ENCODE measurements at regions not wholly inside any gene's neighbourhood (a gene's known extent, or its start where the extent isn't known, plus 50 kb on each side); places are given as distances from the start of the nearest gene placed in this dataset.
"Not testable (repeated sequence)": the region's sequence is repeated elsewhere in the genome, so short reads cannot be mapped to it uniquely, and the experiment has no call there.

DNA sequence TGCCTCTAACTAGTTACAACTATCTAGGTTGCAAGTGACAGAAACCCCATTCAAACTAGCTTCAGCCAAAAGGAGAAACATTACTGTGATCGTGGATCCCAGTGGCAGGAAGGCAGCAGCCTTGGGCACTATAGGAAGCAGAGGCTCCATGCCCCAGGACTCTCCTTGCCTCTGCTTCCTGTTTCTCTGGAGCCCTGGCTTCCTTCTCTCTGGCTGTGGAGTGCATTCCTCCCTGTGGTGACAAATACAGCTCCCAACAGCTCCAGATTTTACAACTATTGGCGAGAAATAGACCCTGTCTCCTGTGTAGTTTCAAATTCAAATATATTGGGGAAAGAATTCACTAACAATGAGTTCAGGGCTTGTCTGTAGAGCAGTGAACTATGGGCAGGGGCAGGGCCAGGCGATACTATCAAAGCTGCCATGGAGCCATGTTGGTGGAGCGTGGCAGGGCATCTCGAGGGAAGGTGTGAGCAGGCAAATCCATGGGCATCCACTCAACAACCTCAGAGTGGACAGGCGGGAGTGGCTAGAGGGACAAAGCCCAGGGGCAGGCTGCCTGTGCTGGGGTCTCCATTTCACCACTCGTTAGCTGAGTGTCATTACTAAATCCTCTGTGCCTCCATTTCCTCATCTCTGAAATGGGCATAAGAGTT is 189.5 kb downstream of the ERCC6L2 start:
- TF ChIP-seq CTCF (IDR thresholded peaks at IDR 0.05; ENCODE audit: low read depth, low read length), result no peak
- no peak overlapping the region for H3K4me3 ChIP-seq (ENCODE audit: low read depth, low read length)

DNA sequence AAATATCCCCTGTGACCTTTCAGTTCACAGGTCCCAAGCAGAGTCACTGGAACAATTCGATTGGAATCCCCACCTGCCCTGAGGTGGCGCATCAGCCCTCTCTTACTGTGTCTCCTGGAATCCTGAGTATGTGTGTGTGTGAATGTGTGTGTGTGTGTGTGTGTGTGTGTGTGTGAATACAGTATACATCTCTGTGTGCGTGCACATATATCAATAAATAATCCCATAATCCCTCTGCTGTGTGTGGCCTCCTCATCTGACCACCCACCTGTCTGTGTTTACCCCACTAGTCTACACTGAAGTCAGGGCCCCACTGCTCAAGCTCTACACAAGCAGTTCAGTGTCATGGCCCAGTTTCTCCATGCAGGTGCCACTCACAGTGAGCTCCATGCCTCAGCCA is 187.4 kb downstream of the ERCC6L2 start:
- TF ChIP-seq CTCF (IDR thresholded peaks at IDR 0.05; ENCODE audit: low read depth, low read length), result no peak
- H3K4me3 ChIP-seq (ENCODE audit: low read depth, low read length), result no peak overlapping the region

GRCh38 chr9:96062031-96062430 is 186.5 kb downstream of the ERCC6L2 start:
- TF ChIP-seq CTCF (IDR thresholded peaks at IDR 0.05; ENCODE audit: low read depth, low read length), result no peak

GRCh38 chr9:96061293-96061987 is 185.9 kb downstream of the ERCC6L2 start:
- no peak overlapping the region for H3K4me3 ChIP-seq (ENCODE audit: low read depth, low read length)
- peak; percentile 7; the same call in 1 of the 2 replicates for TF ChIP-seq CTCF (IDR thresholded peaks at IDR 0.05; ENCODE audit: low read depth, low read length)

More at GRCh38 chr9:96062031-96062430, 186.5 kb downstream of the ERCC6L2 start:
- no peak overlapping the region for H3K4me3 ChIP-seq (ENCODE audit: low read depth, low read length)

DNA sequence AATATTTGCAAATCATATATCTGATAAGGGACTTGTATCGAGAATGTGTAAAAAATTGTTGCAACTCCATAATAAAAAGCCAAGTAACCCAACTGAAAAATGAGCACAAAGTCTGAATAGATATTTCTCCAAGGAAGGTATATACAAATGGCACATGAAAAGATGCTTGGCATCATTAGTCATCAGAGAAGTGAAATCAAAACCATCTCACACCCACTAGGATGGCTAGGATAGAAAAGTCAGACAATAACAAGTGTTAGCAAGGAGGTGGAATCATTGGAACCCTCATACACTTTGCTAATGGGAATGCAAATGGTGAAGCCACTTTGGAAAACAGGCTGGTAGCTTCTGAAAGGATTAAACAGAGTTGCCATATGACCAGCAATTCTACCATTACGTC is 182.7 kb downstream of the ERCC6L2 start:
- no peak for TF ChIP-seq CTCF (IDR thresholded peaks at IDR 0.05; ENCODE audit: low read depth, low read length)
- no peak overlapping the region for H3K4me3 ChIP-seq (ENCODE audit: low read depth, low read length)

- no peak for TF ChIP-seq CTCF (IDR thresholded peaks at IDR 0.05; ENCODE audit: low read depth, low read length)
- no peak overlapping the region for H3K4me3 ChIP-seq (ENCODE audit: low read depth, low read length)
These were observed 181.7 kb downstream of the ERCC6L2 start for GRCh38 chr9:96057155-96057554.

DNA sequence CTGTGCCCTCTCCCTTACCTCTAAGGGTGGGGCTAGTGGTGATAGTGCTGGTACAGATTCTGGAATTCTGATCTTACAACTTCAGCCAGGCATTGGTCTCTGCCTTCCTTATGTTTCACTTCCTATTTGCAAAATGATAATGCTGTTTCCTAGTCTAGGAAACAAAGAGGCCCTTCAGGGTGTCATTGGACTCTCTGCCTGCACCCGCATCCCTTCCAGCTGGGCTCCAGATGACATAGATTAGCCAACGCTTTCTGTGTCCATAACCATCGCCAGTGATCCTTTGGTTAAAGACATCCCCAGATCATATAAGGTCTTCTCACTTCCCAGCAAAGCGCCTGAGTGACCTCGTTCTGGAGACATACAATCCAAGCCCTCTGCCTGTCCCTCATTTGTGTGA is 180.7 kb downstream of the ERCC6L2 start:
- no peak overlapping the region for H3K4me3 ChIP-seq (ENCODE audit: low read depth, low read length)
- TF ChIP-seq CTCF (IDR thresholded peaks at IDR 0.05; ENCODE audit: low read depth, low read length), result no peak

- not testable (repeated sequence) for H3K4me3 ChIP-seq (ENCODE audit: low read depth, low read length)
These were observed 178.8 kb downstream of the ERCC6L2 start for GRCh38 chr9:96054248-96054647.
